ENCODE measurements at regions not wholly inside any gene's neighbourhood (a gene's known extent, or its start where the extent isn't known, plus 50 kb on each side); places are given as distances from the start of the nearest gene placed in this dataset.

GRCh38 chr6:19002976-19003560, 615.9 kb downstream of the RNF144B start:
- DNase-seq: no peak
- H3K4me1 ChIP-seq: no peaks in the 10 kb centered on the region
- no peak for TF ChIP-seq CTCF (IDR thresholded peaks at IDR 0.05)
- no peak for FAIRE-seq
- 30 to 47% methylated on average over 1 of the region's 1 CpG for WGBS, 2 donors
- ATAC-seq: no peak
- H3K36me3 ChIP-seq: no peaks in the 10 kb centered on the region
- intact Hi-C loops (cut with DNase I): no loop called here
- H3K27me3 ChIP-seq: no peaks in the 10 kb centered on the region
- no peak overlapping the region for H3K27ac ChIP-seq
- no peak overlapping the region for H3K4me3 ChIP-seq
- no peaks in the 10 kb centered on the region for H3K9me3 ChIP-seq

DNA sequence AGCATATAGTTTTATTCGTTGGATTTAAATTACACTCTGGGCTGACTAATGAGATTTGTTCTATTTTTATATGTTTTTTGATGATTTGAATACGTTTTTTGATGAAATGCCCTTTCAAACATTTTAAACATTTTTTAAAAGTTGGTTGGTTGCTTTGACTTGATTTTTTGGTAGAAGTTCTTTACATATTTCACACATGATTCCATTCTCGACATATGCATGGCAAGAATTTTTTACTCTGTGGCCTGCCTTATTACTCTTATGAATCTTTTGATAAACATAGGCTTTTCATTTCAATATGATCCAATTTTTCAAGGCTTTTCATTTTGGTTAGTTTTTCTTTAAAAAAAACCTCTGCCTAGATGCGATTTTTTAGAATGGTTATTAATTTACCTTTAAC, 617.0 kb downstream of the RNF144B start:
- 59 to 78% methylated on average over 4 of the region's 4 CpGs for WGBS, 2 donors

DNA sequence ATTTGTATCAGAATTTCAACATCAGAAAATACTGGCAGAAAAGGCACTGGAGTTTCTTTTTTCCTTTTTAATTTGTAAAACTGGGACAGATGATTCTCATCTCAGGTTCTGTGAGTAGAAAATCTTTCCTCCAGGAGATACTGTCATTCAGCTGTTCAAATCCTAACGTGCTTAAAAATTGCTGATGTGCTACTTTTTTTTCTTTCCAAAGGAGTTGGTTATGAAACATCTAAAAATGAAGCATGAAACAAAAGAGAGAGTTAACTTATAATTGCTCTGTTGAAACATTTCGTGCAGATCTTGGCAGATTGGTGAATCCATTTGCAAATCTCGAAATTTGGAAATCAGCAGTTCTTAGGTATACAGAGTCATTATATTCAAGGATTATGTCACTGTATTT, 622.6 kb downstream of the RNF144B start:
- 46 to 61% methylated on average over 3 of the region's 3 CpGs for WGBS, 2 donors
- ATAC-seq (no peak), FAIRE-seq (no peak), DNase-seq (no peak)
- intact Hi-C loops (cut with DNase I): loop anchor here in 1 of 3 donors (10.0 kb wide), 1 partner anchor 845 kb away; no protein-coding TSS in a partner anchor
- no peaks in the 10 kb centered on the region for H3K9me3 ChIP-seq
- H3K4me3 ChIP-seq: no peak overlapping the region
- no peak overlapping the region for H3K27ac ChIP-seq
- no peaks in the 10 kb centered on the region for H3K27me3 ChIP-seq
- H3K4me1 ChIP-seq: no peaks in the 10 kb centered on the region
- no peak for TF ChIP-seq CTCF (IDR thresholded peaks at IDR 0.05)
- no peaks in the 10 kb centered on the region for H3K36me3 ChIP-seq

More for the DNA sequence above, 617.0 kb downstream of the RNF144B start:
- DNase-seq: no peak
- no peaks in the 10 kb centered on the region for H3K27me3 ChIP-seq
- no peak for ATAC-seq
- no peaks in the 10 kb centered on the region for H3K9me3 ChIP-seq
- TF ChIP-seq CTCF (IDR thresholded peaks at IDR 0.05): no peak
- no peak overlapping the region for H3K27ac ChIP-seq
- no peak for FAIRE-seq
- no peaks in the 10 kb centered on the region for H3K36me3 ChIP-seq
- intact Hi-C loops (cut with DNase I): no loop called here
- H3K4me3 ChIP-seq: no peak overlapping the region
- H3K4me1 ChIP-seq: no peaks in the 10 kb centered on the region

DNA sequence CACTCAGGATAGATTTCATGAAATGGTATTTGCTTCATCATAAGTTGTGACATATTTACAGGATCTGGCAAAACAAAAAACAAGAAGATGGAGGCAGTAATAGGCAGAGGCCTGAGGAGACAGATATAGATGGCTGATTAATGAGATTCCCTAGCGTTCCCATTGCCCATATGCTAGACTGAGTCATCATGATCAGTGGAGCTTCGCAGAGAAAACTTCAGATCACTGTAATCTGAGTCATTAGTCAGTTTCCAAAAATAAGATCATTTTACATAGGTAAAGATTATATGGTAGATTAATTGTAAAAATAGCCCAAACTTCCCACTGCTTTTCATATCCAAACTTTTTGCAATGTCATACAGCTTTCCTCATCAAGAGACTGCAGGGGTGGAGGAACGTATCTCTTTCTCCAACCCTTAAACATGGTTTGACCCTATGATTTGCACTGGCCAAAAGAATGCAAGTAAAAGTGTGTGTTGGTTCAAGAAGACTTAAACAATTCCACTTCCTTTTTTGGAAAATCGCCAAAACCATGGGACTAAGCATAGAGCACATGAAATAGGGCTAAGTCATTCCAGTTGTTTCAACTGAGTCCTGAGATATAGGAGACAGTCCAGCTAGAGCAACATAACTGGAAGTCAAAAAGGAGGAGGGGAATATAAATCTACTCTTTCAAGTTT, 626.0 kb downstream of the RNF144B start:
- Histone ChIP-seq H3K4me1 (no peaks in the 10 kb centered on the region), H3K27ac (no peak overlapping the region), H3K9me3 (no peaks in the 10 kb centered on the region), H3K4me3 (no peak overlapping the region), H3K36me3 (no peaks in the 10 kb centered on the region), H3K27me3 (no peaks in the 10 kb centered on the region)
- intact Hi-C loops (cut with DNase I): loop anchor here in 1 of 3 donors (10.0 kb wide), 1 partner anchor 842 kb away; no protein-coding TSS in a partner anchor
- FAIRE-seq: no peak
- no peak for TF ChIP-seq CTCF (IDR thresholded peaks at IDR 0.05)
- WGBS, 2 donors: 70 to 86% methylated on average over 4 of the region's 4 CpGs
- no peak for ATAC-seq
- no peak for DNase-seq

- 35 to 46% methylated on average over 4 of the region's 4 CpGs for WGBS, 2 donors
- H3K27me3 ChIP-seq: no peaks in the 10 kb centered on the region
- H3K4me3 ChIP-seq: no peak overlapping the region
- DNase-seq: peak in 1 of 6 donors; percentile 20
- H3K27ac ChIP-seq: no peak overlapping the region
- H3K9me3 ChIP-seq: no peaks in the 10 kb centered on the region
- FAIRE-seq: no peak
- no peaks in the 10 kb centered on the region for H3K4me1 ChIP-seq
- intact Hi-C loops (cut with DNase I): no loop called here
- ATAC-seq: peak in 3 of 4 donors; percentile 59 to 66 (median 65)
- H3K36me3 ChIP-seq: no peaks in the 10 kb centered on the region
- TF ChIP-seq CTCF (IDR thresholded peaks at IDR 0.05): peak in 1 of 4 donors; percentile 16
Measured at GRCh38 chr6:19024737-19025136, 637.6 kb downstream of the RNF144B start.
